Skeletal muscle satellite cell (primary cell): ENCODE measurements at regions not wholly inside any gene's neighbourhood (a gene's known extent, or its start where the extent isn't known, plus 50 kb on each side); places are given as distances from the start of the nearest gene placed in this dataset.
A peak's percentile ranks its signal among the peaks of the same experiment; 100 is the strongest.
"Not testable (repeated sequence)": the region's sequence is repeated elsewhere in the genome, so short reads cannot be mapped to it uniquely, and the experiment has no call there.

Source experiments
- H3K27me3 ChIP-seq: 2 replicates; pipeline ENCODE4 v1.7.0; 2013; ENCODE audit warnings: low read length; ENCODE audit not compliant: control insufficient read depth, insufficient read depth
- H3K36me3 ChIP-seq: 2 replicates; pipeline ENCODE4 v1.7.0; 2013; ENCODE audit warnings: mild to moderate bottlenecking, control low read depth, low read length; ENCODE audit not compliant: insufficient read depth
- H3K4me1 ChIP-seq: 2 replicates; pipeline ENCODE4 v1.7.0; 2013; ENCODE audit warnings: low read length; ENCODE audit not compliant: control insufficient read depth, insufficient read depth
- H3K4me2 ChIP-seq: 2 replicates; pipeline ENCODE4 v1.7.0; 2013; ENCODE audit warnings: mild to moderate bottlenecking, low read length
- H3K4me3 ChIP-seq: 2 replicates; pipeline ENCODE4 v1.7.0; 2013; ENCODE audit warnings: low read length
- H3K9ac ChIP-seq: 2 replicates; pipeline ENCODE4 v1.7.0; 2013; ENCODE audit warnings: mild to moderate bottlenecking, low read depth, low read length, moderate library complexity
- H3K9me3 ChIP-seq: replicated peaks from 2 replicates; pipeline ENCODE4 v1.7.0; 2013; ENCODE audit warnings: mild to moderate bottlenecking, control low read depth, low read length

- Histone ChIP-seq H3K27me3 (peaks cover 3% of the 10 kb centered on the region), H3K4me1 (no peaks in the 10 kb centered on the region), H3K9me3 (no peaks in the 10 kb centered on the region), H3K36me3 (no peaks in the 10 kb centered on the region), H3K4me3 (no peak overlapping the region), H3K9ac (no peak overlapping the region), H3K4me2 (no peak overlapping the region)
Measured at GRCh38 chr18:59980188-59980637, 80.4 kb downstream of the PMAIP1 start.

- Histone ChIP-seq H3K27me3 (peaks cover 27% of the 10 kb centered on the region), H3K4me2 (no peak overlapping the region), H3K36me3 (no peaks in the 10 kb centered on the region), H3K9me3 (no peaks in the 10 kb centered on the region), H3K9ac (no peak overlapping the region), H3K4me3 (no peak overlapping the region), H3K4me1 (no peaks in the 10 kb centered on the region)
Measured at GRCh38 chr18:59971871-59972428, 72.2 kb downstream of the PMAIP1 start.

GRCh38 chr18:59971144-59971543 is 71.3 kb downstream of the PMAIP1 start:
- H3K27me3 ChIP-seq, result peaks cover 27% of the 10 kb centered on the region
- not testable (repeated sequence) for H3K4me3 ChIP-seq, H3K4me2 ChIP-seq, H3K36me3 ChIP-seq, H3K4me1 ChIP-seq, H3K9ac ChIP-seq, H3K9me3 ChIP-seq

- not testable (repeated sequence) for H3K4me1 ChIP-seq
Measured at GRCh38 chr18:59969477-59970028, 69.8 kb downstream of the PMAIP1 start.

GRCh38 chr18:59968583-59968982 is 68.8 kb downstream of the PMAIP1 start:
- Histone ChIP-seq H3K9ac (no peak overlapping the region), H3K4me1 (no peaks in the 10 kb centered on the region), H3K4me3 (no peak overlapping the region), H3K36me3 (no peaks in the 10 kb centered on the region), H3K27me3 (peaks cover 26% of the 10 kb centered on the region), H3K4me2 (no peak overlapping the region), H3K9me3 (no peaks in the 10 kb centered on the region)

More at GRCh38 chr18:59969477-59970028, 69.8 kb downstream of the PMAIP1 start:
- H3K36me3 ChIP-seq, H3K9me3 ChIP-seq, H3K9ac ChIP-seq: not testable (repeated sequence)
- Histone ChIP-seq H3K4me2 (peak overlapping the region; percentile 66), H3K4me3 (peak overlapping the region; percentile 48), H3K27me3 (peaks cover 26% of the 10 kb centered on the region)

- H3K4me2 ChIP-seq, result no peak overlapping the region
- no peaks in the 10 kb centered on the region for H3K36me3 ChIP-seq
- no peaks in the 10 kb centered on the region for H3K9me3 ChIP-seq
- H3K4me1 ChIP-seq, result no peaks in the 10 kb centered on the region
- H3K27me3 ChIP-seq, result peaks cover 26% of the 10 kb centered on the region
- H3K4me3 ChIP-seq, result no peak overlapping the region
- H3K9ac ChIP-seq, result no peak overlapping the region
Measured at GRCh38 chr18:59967878-59968277, 68.1 kb downstream of the PMAIP1 start.

GRCh38 chr18:59966913-59967312 is 67.1 kb downstream of the PMAIP1 start:
- H3K36me3 ChIP-seq, result no peaks in the 10 kb centered on the region
- no peak overlapping the region for H3K4me2 ChIP-seq
- no peak overlapping the region for H3K4me3 ChIP-seq
- H3K4me1 ChIP-seq, result no peaks in the 10 kb centered on the region
- no peaks in the 10 kb centered on the region for H3K9me3 ChIP-seq
- H3K27me3 ChIP-seq, result peaks cover 26% of the 10 kb centered on the region
- H3K9ac ChIP-seq, result no peak overlapping the region

GRCh38 chr18:59963229-59963628 is 63.4 kb downstream of the PMAIP1 start:
- H3K4me1 ChIP-seq, result peaks cover 7% of the 10 kb centered on the region
- H3K36me3 ChIP-seq, result no peaks in the 10 kb centered on the region
- no peak overlapping the region for H3K4me2 ChIP-seq

GRCh38 chr18:59961070-59961469 is 61.3 kb downstream of the PMAIP1 start:
- Histone ChIP-seq H3K4me2 (no peak overlapping the region), H3K4me3 (no peak overlapping the region), H3K27me3 (peaks cover 1% of the 10 kb centered on the region), H3K4me1 (peaks cover 14% of the 10 kb centered on the region), H3K9ac (no peak overlapping the region), H3K9me3 (no peaks in the 10 kb centered on the region), H3K36me3 (no peaks in the 10 kb centered on the region)

More at GRCh38 chr18:59963229-59963628, 63.4 kb downstream of the PMAIP1 start:
- Histone ChIP-seq H3K9me3 (no peaks in the 10 kb centered on the region), H3K27me3 (peaks cover 11% of the 10 kb centered on the region), H3K4me3 (no peak overlapping the region), H3K9ac (no peak overlapping the region)

GRCh38 chr18:59960272-59960671 is 60.5 kb downstream of the PMAIP1 start:
- H3K27me3 ChIP-seq, result no peaks in the 10 kb centered on the region
- no peak overlapping the region for H3K4me3 ChIP-seq
- H3K36me3 ChIP-seq, result no peaks in the 10 kb centered on the region
- no peaks in the 10 kb centered on the region for H3K9me3 ChIP-seq
- no peak overlapping the region for H3K9ac ChIP-seq
- H3K4me2 ChIP-seq, result no peak overlapping the region
- peaks cover 16% of the 10 kb centered on the region for H3K4me1 ChIP-seq

- no peaks in the 10 kb centered on the region for H3K27me3 ChIP-seq
- no peaks in the 10 kb centered on the region for H3K9me3 ChIP-seq
- no peak overlapping the region for H3K4me2 ChIP-seq
- no peak overlapping the region for H3K4me3 ChIP-seq
- H3K9ac ChIP-seq, result no peak overlapping the region
- no peaks in the 10 kb centered on the region for H3K36me3 ChIP-seq
- peaks cover 23% of the 10 kb centered on the region for H3K4me1 ChIP-seq
Measured at GRCh38 chr18:59959606-59960005, 59.8 kb downstream of the PMAIP1 start.

GRCh38 chr18:59959073-59959472 is 59.3 kb downstream of the PMAIP1 start:
- no peak overlapping the region for H3K4me2 ChIP-seq
- H3K27me3 ChIP-seq, result no peaks in the 10 kb centered on the region
- peaks cover 28% of the 10 kb centered on the region for H3K4me1 ChIP-seq
- H3K36me3 ChIP-seq, result no peaks in the 10 kb centered on the region
- no peak overlapping the region for H3K9ac ChIP-seq
- no peaks in the 10 kb centered on the region for H3K9me3 ChIP-seq
- H3K4me3 ChIP-seq, result no peak overlapping the region
